ENCODE measurements at regions not wholly inside any gene's neighbourhood (a gene's known extent, or its start where the extent isn't known, plus 50 kb on each side); places are given as distances from the start of the nearest gene placed in this dataset.

DNA sequence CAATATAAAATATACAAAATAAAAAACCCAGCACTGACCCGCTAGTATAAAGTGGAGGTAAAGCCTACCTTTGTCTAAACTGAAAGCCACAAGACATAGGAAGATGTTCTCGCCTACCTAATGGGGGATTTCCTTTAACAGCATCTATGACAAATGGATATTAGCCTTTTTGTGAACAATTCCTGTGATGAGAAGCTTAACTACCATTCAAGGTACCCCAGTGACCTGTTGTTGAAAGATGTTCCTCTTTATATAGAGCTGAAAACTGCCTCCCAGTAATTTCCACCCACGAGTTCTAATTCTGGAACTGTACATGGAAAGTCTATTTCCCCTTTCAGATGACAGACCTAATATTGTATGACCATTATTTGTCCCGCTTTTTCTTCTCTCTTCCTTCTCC is 109.8 kb upstream of the RASGRP1 start:
- ATAC-seq (ENCODE audit: low FRiP score in 2 of 2) = no peak
- DNase-seq = no peak
- Histone ChIP-seq H3K4me3 (no peak overlapping the region), H3K36me3 (no peaks in the 10 kb centered on the region), H3K27me3 (no peaks in the 10 kb centered on the region), H3K4me1 (no peaks in the 10 kb centered on the region), H3K27ac (no peak overlapping the region), H3K9me3 (no peaks in the 10 kb centered on the region)
- TF ChIP-seq, protein P1, sequence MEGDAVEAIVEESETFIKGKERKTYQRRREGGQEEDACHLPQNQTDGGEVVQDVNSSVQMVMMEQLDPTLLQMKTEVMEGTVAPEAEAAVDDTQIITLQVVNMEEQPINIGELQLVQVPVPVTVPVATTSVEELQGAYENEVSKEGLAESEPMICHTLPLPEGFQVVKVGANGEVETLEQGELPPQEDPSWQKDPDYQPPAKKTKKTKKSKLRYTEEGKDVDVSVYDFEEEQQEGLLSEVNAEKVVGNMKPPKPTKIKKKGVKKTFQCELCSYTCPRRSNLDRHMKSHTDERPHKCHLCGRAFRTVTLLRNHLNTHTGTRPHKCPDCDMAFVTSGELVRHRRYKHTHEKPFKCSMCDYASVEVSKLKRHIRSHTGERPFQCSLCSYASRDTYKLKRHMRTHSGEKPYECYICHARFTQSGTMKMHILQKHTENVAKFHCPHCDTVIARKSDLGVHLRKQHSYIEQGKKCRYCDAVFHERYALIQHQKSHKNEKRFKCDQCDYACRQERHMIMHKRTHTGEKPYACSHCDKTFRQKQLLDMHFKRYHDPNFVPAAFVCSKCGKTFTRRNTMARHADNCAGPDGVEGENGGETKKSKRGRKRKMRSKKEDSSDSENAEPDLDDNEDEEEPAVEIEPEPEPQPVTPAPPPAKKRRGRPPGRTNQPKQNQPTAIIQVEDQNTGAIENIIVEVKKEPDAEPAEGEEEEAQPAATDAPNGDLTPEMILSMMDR (IDR thresholded peaks at IDR 0.05) = no peak
- no peak for TF ChIP-seq POLR2A (IDR thresholded peaks at IDR 0.05)
- TF ChIP-seq POLR2AphosphoS5 (IDR thresholded peaks at IDR 0.05) = no peak
- no peak for TF ChIP-seq EP300 (IDR thresholded peaks at IDR 0.05)
- 81 to 88% methylated on average over 4 of the region's 4 CpGs for WGBS, 2 donors

DNA sequence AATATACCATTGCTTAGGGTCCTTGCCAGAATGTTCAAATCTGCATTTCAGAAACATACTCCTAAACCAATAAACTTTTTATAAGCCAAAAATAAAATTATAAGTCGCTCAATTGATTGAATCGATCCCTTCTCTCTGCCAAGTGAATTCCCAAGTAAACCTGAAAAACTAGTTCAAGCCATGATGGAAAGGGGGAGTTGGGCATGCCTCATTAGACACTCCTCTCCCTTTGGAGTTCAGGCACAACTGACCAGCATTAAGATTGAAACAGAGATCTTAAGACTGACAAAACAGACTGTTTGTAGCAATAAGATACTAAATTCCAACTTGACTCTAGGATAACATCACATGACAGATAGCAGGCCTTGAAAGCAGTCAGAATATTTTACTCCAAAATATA is 113.7 kb upstream of the RASGRP1 start:
- no peak for ATAC-seq (ENCODE audit: low FRiP score in 2 of 2)
- Histone ChIP-seq H3K4me1 (no peaks in the 10 kb centered on the region), H3K27ac (no peak overlapping the region), H3K4me3 (no peak overlapping the region), H3K27me3 (no peaks in the 10 kb centered on the region), H3K9me3 (no peaks in the 10 kb centered on the region), H3K36me3 (no peaks in the 10 kb centered on the region)
- 79 to 98% methylated on average over 2 of the region's 2 CpGs for WGBS, 2 donors
- DNase-seq = no peak
- TF ChIP-seq POLR2A (IDR thresholded peaks at IDR 0.05) (no peak), POLR2AphosphoS5 (IDR thresholded peaks at IDR 0.05) (no peak)
- TF ChIP-seq, protein P1 (IDR thresholded peaks at IDR 0.05) = no peak

DNA sequence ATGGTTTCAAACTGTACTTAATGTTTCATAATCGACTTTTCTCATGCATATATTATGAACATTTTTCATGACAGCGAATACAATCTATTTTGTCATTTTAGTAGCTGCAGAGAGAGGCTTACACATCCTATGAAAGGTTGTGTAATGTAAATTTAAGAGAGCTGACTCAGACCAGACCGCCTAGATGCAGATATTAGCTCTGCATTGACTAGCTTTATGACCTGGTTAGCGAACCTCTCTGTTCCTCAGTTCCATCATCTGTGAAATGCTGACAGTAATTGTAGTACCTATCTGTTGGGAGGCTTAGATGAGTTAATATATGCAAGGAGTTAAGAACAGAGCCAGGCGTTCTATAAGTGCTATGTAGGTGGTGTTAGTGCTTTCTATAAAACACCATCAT is 116.2 kb upstream of the RASGRP1 start:
- H3K36me3 ChIP-seq = no peaks in the 10 kb centered on the region
- H3K4me3 ChIP-seq = no peak overlapping the region
- no peak for TF ChIP-seq POLR2A (IDR thresholded peaks at IDR 0.05)
- TF ChIP-seq EP300 (IDR thresholded peaks at IDR 0.05) = no peak
- TF ChIP-seq POLR2AphosphoS5 (IDR thresholded peaks at IDR 0.05) = no peak
- H3K4me1 ChIP-seq = no peaks in the 10 kb centered on the region
- no peak for ATAC-seq (ENCODE audit: low FRiP score in 2 of 2)
- no peaks in the 10 kb centered on the region for H3K27me3 ChIP-seq
- no peak for DNase-seq
- WGBS, 2 donors = 88 to 91% methylated on average over 5 of the region's 5 CpGs
- no peak overlapping the region for H3K27ac ChIP-seq
- H3K9me3 ChIP-seq = no peaks in the 10 kb centered on the region

DNA sequence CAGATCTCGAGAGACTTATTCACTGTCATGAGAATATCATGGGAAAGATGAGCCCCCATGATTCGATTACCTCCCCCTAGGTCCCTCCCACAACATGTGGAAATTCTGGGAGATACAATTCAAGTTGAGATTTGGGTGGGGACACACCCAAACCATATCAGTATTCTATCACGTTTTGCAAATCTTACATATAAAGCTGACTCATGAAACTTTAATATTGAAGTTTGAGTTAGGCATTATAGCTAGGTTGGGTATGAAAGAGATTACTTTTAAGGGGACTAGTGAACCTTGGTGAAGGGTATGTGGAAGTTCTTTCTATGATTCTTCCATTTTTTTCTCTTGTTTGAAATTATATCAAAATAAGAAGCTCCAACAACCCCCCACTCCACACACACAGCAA is 117.7 kb upstream of the RASGRP1 start:
- DNase-seq (no peak), ATAC-seq (ENCODE audit: low FRiP score in 2 of 2) (no peak)
- H3K9me3 ChIP-seq = no peaks in the 10 kb centered on the region
- WGBS, 2 donors = 82 to 86% methylated on average over 3 of the region's 3 CpGs
- H3K4me1 ChIP-seq = no peaks in the 10 kb centered on the region
- H3K36me3 ChIP-seq = no peaks in the 10 kb centered on the region
- H3K4me3 ChIP-seq = no peak overlapping the region
- no peaks in the 10 kb centered on the region for H3K27me3 ChIP-seq
- H3K27ac ChIP-seq = no peak overlapping the region
- TF ChIP-seq, protein P1 (IDR thresholded peaks at IDR 0.05) = no peak
- TF ChIP-seq POLR2AphosphoS5 (IDR thresholded peaks at IDR 0.05) = no peak

DNA sequence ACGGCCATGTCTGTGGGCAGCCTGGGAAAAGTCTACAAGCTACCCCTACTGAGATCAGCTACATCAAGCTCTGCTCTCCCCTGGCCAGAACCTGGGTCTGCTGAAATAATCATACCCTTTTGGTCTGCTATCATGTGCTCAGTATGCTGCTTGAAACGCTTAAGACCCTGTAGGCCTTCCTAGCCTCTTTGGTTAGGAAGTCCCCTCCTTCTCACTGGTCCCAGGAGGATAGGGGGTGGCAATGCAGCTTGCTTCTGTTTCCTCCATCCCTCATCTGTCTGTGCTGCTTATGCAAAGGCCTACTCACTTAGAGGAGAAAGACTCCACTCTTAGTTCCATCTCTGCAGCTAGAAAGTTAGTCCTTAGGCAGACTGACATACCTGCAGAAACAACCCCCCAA is 118.2 kb upstream of the RASGRP1 start:
- Histone ChIP-seq H3K4me3 (no peak overlapping the region), H3K36me3 (no peaks in the 10 kb centered on the region), H3K27me3 (no peaks in the 10 kb centered on the region), H3K27ac (no peak overlapping the region), H3K9me3 (no peaks in the 10 kb centered on the region), H3K4me1 (no peaks in the 10 kb centered on the region)
- WGBS, 2 donors = 73 to 80% methylated on average over 2 of the region's 2 CpGs
- TF ChIP-seq EP300 (IDR thresholded peaks at IDR 0.05) (no peak), POLR2A (IDR thresholded peaks at IDR 0.05) (no peak), POLR2AphosphoS5 (IDR thresholded peaks at IDR 0.05) (no peak)
- TF ChIP-seq, protein P1 (IDR thresholded peaks at IDR 0.05) = no peak
- no peak for DNase-seq
- no peak for ATAC-seq (ENCODE audit: low FRiP score in 2 of 2)
